Liver (tissue), 3 donors: ENCODE measurements at regions not wholly inside any gene's neighbourhood (a gene's known extent, or its start where the extent isn't known, plus 50 kb on each side); places are given as distances from the start of the nearest gene placed in this dataset.

Experiments used
- CTCF ChIP-seq: fragments of 150-350 bp; IDR thresholded peaks from 2 replicates; pipeline ENCODE4 v1.5.1; 2017; ENCODE audit warnings: improper control_type of control experiment, low read depth, low read length; ENCODE audit not compliant: missing input control
- GABPA ChIP-seq, 2 donors: IDR thresholded peaks in 1 of 2; conservative IDR thresholded peaks in 1 of 2; 2 replicates each; pipeline ENCODE4 v1.6.1; 2016; ENCODE audit warnings: antibody characterized with exemption in 2 of 2, mild to moderate bottlenecking in 1 of 2, moderate library complexity in 1 of 2
- TAF1 ChIP-seq: conservative IDR thresholded peaks from 2 replicates; pipeline ENCODE4 v1.6.1; 2016; ENCODE audit warnings: antibody characterized with exemption, mild to moderate bottlenecking
- ZBTB33 ChIP-seq: IDR thresholded peaks from 2 replicates; pipeline ENCODE4 v1.6.1; 2016; ENCODE audit warnings: antibody characterized with exemption
- donor health status: healthy.
- donor health status: healthy.

- TF ChIP-seq CTCF, result no peak
- no peak for TF ChIP-seq ZBTB33
- TF ChIP-seq TAF1, result no peak
- TF ChIP-seq GABPA (IDR thresholded peaks at IDR 0.05 in 1 of 2, conservative IDR thresholded peaks at IDR 0.05 in 1 of 2), result no peak
Measured at GRCh38 chr5:121745407-121745806, 106.3 kb upstream of the FTMT start.
